Right lung (tissue), 2 donors: ENCODE measurements at regions not wholly inside any gene's neighbourhood (a gene's known extent, or its start where the extent isn't known, plus 50 kb on each side); places are given as distances from the start of the nearest gene placed in this dataset.
"Not testable (repeated sequence)": the region's sequence is repeated elsewhere in the genome, so short reads cannot be mapped to it uniquely, and the experiment has no call there.

ENCODE experiments used
- DNase-seq, 2 donors: peaks; one replicate each; pipeline ENCODE4 v3.0.0-alpha.2; 2013

DNA sequence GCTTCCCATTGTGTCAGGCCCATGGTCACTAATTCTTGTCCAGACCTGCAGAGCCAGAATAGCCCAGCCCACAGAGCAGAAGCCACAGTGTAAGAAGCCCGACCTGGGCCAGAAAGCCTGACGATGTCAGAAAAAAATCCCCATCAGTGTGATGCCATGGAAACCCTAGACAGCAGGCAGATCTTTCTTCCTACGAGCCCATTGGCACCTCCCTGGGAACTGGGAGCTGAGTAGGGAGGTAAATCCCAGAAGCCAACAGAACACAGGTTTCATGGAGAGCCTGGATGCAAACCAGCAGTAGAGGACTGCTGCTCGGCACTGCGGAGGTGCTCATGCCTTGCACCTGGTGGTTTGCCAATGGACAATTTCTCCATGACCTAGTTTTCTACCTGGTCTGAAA, 82.2 kb upstream of the SLC22A16 start:
- no peak for DNase-seq

GRCh38 chr6:110557199-110557598, 80.8 kb upstream of the SLC22A16 start:
- DNase-seq, result no peak

- DNase-seq, result no peak
Observed at GRCh38 chr6:110556317-110557110, 80.1 kb upstream of the SLC22A16 start.

DNA sequence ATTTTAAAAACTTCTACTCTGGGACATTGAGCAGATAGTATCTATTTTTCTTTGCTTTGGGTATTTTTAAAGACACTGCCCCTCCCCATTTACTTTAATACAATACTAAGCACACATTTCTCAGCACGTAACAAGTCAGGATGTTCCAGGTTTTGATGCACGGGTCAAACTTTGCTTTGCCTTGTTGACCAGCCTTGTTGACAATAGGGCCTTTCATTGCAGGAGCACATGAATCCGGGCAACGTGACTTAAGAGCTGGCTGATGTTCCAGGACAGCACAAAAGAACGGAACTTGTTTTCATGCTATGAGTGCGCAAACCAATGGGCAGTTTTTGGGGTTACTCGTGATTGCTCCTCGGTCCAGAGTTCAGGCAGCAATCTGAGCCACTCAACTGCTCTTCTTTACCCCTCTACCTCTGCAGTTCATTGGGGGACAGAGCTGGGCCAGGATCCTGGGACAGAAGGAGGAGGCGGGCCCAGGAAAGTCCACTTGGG, 78.6 kb upstream of the SLC22A16 start:
- DNase-seq, result no peak

DNA sequence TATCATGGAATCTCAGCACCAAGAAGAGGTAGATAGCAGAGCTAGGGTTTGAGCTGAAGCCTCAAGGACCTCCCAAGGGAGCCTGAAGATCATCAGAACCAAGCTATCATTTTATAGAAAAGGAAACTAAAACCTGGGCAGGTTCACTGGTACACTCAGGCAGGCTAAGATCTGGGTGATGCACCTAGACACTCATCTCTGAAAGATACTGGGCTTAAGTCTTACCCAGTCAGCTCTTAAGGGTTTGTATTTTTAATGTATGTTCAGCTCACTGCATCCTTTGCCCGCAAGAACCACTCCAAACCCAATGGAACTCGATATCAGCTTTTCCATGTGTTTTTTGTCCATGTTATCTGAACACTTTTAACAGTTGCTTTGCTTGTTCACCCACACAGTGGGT, 78.0 kb upstream of the SLC22A16 start:
- DNase-seq, result no peak

GRCh38 chr6:110552901-110553641, 76.7 kb upstream of the SLC22A16 start:
- no peak for DNase-seq

DNA sequence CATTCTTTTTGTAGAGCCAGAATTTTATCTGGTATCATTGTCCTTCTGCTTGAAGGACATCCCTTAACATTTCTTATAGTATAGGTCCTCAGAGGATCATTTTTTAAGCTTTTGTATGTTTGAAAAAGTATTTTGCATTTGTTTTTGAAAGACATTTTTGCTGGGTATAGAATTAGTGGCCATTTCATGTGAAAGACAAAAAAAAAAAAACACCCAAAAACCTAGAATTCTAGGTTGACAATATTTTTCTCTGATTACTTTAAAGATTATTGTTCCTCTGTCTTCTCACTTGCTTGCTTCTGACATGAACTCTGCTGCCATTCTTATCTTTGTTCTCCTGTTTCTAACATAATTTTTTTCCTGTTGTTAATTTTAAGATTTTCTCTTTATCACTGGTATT, 75.7 kb upstream of the SLC22A16 start:
- DNase-seq, result no peak

DNA sequence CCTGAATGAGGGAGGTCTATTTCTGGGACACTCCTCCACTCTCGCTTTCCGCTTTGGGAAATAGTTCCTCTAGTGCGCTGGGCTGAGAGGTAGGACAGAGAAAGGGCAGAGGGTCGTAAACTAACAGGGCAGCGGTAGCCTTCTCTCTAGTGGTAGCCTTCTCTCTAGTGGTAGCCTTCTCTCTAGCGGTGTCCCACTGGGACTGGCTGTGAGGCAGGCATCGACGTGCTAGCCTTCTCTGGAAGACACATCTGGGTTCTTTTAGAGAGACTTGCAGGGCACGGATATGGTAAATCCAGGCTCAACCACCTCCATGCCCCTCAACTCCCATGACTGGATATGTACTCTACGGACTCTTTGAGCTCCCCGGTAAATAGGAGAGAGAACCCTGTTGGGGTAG, 74.7 kb upstream of the SLC22A16 start:
- no peak for DNase-seq

DNA sequence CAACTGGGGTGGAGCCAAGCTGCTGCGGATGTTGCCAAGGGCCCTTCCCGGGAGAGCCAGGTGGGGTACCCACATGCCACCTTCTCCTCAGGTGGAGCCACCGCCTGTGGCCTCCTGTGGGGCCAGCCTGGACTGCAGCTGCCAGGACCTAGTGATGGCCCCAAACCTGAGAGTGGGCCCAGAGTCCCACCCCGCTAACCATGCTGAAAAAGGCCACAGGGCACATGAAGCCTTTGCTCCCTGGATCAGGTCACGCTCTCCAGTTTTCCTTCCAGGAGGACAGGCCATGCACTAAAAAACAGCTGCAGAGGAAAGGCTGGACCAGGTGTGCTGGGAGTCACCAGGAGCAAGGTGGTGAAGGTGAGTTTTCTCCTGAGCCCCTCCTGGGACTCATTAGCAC, 73.9 kb upstream of the SLC22A16 start:
- no peak for DNase-seq

DNA sequence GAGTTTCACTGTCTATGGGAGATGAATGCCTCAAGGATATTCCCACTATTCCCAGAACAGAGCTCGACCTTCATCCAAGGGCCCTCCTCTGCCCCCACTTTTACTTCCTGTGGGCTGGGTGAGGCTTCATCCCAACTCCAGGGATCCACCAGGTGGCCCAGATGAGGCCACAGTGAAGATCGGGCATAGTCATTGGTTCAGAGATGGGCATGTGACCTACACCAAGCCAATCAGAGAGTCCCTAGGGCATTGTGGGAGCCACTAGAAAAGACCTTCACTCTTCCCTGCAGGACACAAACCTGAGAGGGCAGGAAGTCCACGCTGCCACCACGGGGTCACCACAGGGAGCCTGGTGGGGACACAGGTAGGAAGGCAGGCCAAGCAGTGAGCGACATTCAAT, 72.9 kb upstream of the SLC22A16 start:
- DNase-seq, result no peak

DNA sequence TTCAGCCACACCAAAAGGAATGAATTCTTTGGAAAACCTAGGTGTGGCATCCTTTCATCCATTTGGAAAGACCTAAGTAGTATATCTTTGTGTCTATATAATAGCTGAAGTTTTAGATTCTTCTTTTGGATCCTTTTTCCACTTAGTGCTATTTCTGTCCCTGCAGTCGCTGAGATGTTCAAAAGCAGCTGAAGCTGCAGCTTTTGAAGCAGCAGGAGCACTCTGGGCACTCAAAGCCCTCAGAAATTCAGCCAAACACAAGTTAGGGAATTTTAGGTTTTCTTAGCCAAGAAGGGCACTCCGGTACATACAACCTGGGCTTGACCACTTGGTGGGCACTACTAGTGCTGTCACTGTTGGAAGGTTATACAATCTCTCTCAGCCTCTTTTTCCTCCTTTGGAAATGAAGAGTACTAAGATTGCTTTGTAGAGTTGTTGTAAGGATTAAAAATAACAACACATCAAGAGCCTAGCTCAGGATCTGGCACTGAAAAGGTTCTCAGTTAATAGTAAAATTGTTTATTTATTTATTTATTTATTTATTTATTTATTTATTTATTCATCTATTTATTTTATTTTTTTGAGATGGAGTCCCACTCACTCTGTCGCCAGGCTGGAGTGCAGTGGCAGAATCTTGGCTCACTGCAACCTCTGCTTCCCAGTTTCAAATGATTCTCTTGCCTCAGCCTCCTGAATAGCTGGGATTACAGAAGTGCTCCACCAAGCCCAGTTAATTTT, 71.9 kb upstream of the SLC22A16 start:
- no peak for DNase-seq

DNA sequence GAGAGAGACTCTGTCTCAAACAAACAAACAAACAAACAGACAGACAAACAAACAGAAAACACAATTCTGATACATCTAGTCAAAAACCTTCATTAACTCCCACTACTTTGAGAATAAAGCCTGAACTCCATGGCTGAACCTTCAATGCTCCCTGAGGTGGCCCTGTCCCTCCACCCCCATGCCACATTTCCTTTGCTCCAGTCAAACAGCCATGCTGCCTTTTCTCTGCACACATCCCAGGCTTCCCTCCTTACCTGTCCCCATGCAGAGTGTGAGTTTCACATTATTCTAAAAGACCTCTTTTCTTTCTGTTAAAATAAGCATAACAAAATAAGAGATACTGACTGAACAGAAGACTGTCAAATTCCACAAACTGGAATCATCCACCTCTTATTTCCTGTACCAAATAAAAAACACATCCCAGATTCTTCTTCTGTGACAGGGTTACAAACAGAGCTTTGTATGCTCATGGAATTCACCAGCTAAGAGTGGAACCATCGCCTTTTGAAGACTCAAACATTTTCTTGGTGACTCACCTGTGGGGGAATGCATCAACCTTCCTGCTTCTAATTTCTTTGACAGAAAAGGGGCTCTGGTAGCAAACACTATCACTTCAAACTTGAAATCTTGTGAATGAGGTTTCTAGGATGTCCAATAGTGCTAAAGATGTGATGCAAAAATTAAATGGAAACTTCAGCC, 71.0 kb upstream of the SLC22A16 start:
- no peak for DNase-seq

DNA sequence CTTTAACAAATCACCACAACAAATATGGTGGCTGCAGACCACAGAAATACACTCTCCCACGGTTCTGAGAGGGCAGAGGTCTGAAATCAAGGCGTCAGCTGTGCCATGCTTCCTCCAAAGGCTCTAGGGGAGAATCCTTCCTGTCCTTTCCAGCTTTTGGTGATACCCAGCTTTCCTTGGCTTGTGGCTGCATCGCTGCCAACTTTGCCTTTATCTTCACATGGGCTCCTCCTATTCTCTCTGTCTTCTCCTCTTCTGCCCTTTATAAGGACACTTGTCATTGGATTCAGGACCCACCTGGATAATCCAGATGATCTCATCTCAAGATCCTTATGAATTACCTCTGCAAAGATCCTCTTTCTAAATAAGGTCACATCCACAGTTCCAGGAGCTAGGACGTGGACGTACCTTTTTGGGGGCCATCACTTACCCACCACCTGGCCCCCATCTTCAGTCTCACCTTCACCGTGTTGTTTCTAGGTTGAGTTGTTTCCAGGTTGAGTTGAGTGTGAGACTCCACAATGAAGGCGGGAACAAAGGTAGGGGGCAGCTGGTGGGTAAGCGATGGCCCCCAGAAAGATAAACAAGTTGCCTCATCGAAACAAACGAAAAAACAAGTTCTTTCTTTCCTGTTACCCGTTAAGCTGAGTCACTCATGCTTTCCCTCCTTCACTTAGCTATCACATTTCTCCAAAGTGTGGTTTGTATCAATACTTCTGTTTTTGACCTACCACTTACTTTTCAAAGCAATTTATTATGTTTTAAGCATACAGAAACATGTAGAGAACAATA, 68.9 kb upstream of the SLC22A16 start:
- no peak for DNase-seq

DNA sequence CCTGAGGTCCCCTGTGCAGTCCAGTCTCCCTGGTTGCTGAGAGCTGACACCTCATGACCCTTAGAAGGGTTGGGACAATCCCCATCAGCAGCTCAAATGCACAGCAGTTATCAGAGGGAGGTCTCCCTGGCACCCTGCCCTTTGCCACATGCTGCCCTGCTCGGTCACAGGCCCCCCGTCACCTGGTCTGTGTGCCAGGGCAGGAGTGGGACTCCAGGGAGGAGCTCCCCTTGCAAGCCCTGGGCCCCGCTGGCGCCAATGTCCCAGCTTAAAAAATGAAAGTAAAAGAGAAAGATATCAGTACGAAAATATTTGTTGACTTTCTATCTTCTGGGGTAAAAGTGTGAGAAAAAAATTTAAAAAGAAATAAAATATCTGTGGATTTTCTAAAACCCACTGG, 68.1 kb upstream of the SLC22A16 start:
- DNase-seq, result no peak

GRCh38 chr6:110543106-110543505, 66.7 kb upstream of the SLC22A16 start:
- DNase-seq, result no peak

- peak in 1 of 2 donors; percentile 12 for DNase-seq
Observed at GRCh38 chr6:110542311-110543024, 66.1 kb upstream of the SLC22A16 start.

DNA sequence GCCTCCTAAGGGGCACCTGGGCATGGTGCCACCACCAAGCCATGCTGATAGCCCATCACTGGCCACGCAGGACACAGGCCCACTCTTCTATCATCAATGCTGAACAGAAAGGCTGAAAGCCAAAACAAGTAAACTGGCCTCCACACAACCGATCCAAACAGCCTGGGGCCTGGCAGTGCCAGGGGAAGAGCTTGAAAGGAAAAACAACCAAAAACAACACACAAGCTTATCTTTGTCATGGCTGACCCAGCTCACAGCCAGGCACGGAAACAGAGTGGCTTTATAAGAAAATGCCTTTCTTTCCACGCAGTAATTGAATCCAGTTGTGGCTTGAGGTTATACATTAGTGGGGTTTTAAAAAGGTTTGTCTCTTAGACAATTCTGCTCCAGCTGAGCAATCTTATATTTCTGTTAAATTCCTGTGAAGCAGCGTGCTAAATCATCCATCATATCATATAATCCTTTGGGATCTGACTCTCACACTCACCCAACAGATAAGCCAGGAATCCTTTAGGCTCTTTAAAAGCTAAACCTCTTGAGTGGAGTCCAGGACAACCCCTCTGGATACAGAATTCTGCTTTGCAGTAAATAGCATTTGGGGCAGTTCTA, 65.4 kb upstream of the SLC22A16 start:
- DNase-seq, result no peak

- DNase-seq, result not testable (repeated sequence)
Observed at GRCh38 chr6:110539277-110540019, 63.0 kb upstream of the SLC22A16 start.
